ENCODE measurements at regions not wholly inside any gene's neighbourhood (a gene's known extent, or its start where the extent isn't known, plus 50 kb on each side); places are given as distances from the start of the nearest gene placed in this dataset.

- H3K4me1 ChIP-seq (replicated peaks in 1 of 2; ENCODE audit: control insufficient read depth in 2 of 2, insufficient read depth in 2 of 2, low read length in 2 of 2): no peaks in the 10 kb centered on the region
- H3K9me1 ChIP-seq (ENCODE audit: control insufficient read depth, insufficient read depth, low read length): no peaks in the 10 kb centered on the region
- H3K9ac ChIP-seq (ENCODE audit: insufficient read depth in 1 of 2, low read depth in 2 of 2, low read length in 2 of 2): no peak overlapping the region
- H3K36me3 ChIP-seq (ENCODE audit: control insufficient read depth, insufficient read depth, low read length): no peaks in the 10 kb centered on the region
- no peak overlapping the region for H2AFZ ChIP-seq (ENCODE audit: low read depth, low read length)
- no peak overlapping the region for H3K27ac ChIP-seq (ENCODE audit: extremely low read depth, low read depth, low read length)
- H3K27me3 ChIP-seq (ENCODE audit: control insufficient read depth in 2 of 2, insufficient read depth in 2 of 2, low read length in 2 of 2): peaks cover 16 to 35% of the 10 kb centered on the region in 2 experiments
- intact Hi-C loops (cut with micrococcal nuclease): no loop called here
- H4K20me1 ChIP-seq (replicated peaks; ENCODE audit: control insufficient read depth, insufficient read depth, low read length): no peaks in the 10 kb centered on the region
- POLR2A ChIA-PET: interaction anchor here (0.5 to 1.5 kb wide), 2 partner anchors 11 to 198 kb away, joined by 3 to 4 read pairs; no protein-coding TSS in a partner anchor
- H3K9me3 ChIP-seq (replicated peaks; ENCODE audit: control insufficient read depth, insufficient read depth, low read depth, low read length): no peaks in the 10 kb centered on the region
- no peaks in the 10 kb centered on the region for H3K79me2 ChIP-seq (ENCODE audit: control insufficient read depth, insufficient read depth, low read length)
- BruUV-seq (replicated peaks): no TSS peak
- no peak overlapping the region for H3K4me2 ChIP-seq (ENCODE audit: insufficient read depth, low read length)
- no peak overlapping the region for H3K4me3 ChIP-seq
- CTCF ChIA-PET (ENCODE audit: low intra/inter-chr PET ratio): no interaction called here
- DNase-seq (ENCODE audit: extremely low read depth in 1 of 4, low spot score in 3 of 4): no peak
- TF ChIP-seq U2AF1 (optimal IDR thresholded peaks at IDR 0.05; ENCODE audit: low read depth, low read length) (no peak), MITF (IDR thresholded peaks at IDR 0.05) (no peak), RBM34 (IDR thresholded peaks at IDR 0.05; ENCODE audit: borderline replicate concordance, insufficient read depth, low read length) (no peak), SLC30A9 (CRISPR knock-in tag; IDR thresholded peaks at IDR 0.05) (no peak), CREB3 (tag; conservative IDR thresholded peaks at IDR 0.05; ENCODE audit: low read depth) (no peak), POLR3A (IDR thresholded peaks at IDR 0.05; ENCODE audit: borderline replicate concordance, extremely low read depth, insufficient read depth, insufficient read length) (no peak), SMARCB1 (IDR thresholded peaks at IDR 0.05; ENCODE audit: insufficient read length, low read depth) (no peak)
- TF ChIP-seq, protein P1, sequence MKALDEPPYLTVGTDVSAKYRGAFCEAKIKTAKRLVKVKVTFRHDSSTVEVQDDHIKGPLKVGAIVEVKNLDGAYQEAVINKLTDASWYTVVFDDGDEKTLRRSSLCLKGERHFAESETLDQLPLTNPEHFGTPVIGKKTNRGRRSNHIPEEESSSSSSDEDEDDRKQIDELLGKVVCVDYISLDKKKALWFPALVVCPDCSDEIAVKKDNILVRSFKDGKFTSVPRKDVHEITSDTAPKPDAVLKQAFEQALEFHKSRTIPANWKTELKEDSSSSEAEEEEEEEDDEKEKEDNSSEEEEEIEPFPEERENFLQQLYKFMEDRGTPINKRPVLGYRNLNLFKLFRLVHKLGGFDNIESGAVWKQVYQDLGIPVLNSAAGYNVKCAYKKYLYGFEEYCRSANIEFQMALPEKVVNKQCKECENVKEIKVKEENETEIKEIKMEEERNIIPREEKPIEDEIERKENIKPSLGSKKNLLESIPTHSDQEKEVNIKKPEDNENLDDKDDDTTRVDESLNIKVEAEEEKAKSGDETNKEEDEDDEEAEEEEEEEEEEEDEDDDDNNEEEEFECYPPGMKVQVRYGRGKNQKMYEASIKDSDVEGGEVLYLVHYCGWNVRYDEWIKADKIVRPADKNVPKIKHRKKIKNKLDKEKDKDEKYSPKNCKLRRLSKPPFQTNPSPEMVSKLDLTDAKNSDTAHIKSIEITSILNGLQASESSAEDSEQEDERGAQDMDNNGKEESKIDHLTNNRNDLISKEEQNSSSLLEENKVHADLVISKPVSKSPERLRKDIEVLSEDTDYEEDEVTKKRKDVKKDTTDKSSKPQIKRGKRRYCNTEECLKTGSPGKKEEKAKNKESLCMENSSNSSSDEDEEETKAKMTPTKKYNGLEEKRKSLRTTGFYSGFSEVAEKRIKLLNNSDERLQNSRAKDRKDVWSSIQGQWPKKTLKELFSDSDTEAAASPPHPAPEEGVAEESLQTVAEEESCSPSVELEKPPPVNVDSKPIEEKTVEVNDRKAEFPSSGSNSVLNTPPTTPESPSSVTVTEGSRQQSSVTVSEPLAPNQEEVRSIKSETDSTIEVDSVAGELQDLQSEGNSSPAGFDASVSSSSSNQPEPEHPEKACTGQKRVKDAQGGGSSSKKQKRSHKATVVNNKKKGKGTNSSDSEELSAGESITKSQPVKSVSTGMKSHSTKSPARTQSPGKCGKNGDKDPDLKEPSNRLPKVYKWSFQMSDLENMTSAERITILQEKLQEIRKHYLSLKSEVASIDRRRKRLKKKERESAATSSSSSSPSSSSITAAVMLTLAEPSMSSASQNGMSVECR (CRISPR knock-in tag; IDR thresholded peaks at IDR 0.05): no peak
- no peak for FAIRE-seq
- ATAC-seq: no peak
- in situ Hi-C loops (cut with MboI): no loop called here
- WGBS (ENCODE audit: insufficient coverage, low coverage, missing lambda C conversion rate): 1% methylated on average over 4 of the region's 4 CpGs
These were observed 84.2 kb upstream of the ERCC6L2 start for GRCh38 chr9:95791286-95791685.

Measured in K562 (cell line).